ENCODE measurements at regions not wholly inside any gene's neighbourhood (a gene's known extent, or its start where the extent isn't known, plus 50 kb on each side); places are given as distances from the start of the nearest gene placed in this dataset.

DNA sequence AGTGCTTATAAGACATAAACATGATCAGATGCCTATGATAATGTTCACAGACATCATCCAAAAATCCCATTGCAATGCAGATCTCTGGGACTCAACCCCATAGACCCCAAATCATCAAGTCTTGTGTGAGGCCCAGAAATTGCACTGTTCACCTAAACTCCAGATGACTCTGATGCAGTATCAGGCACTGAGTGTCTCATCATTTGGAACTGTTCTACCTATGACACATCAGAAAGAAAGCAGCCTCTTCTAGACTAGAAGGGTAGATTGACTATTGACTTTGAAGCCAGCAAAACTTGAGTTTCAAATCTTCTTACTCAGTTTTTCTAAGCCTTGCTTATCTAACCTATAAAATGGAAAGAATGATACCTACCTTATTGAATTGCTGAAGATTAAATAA lies 58.7 kb upstream of the PAPPA start:
- Histone ChIP-seq H3K4me3 (ENCODE audit: low read depth, low read length) (no peak overlapping the region), H3K36me3 (no peaks in the 10 kb centered on the region), H3K9me3 (no peaks in the 10 kb centered on the region), H3K27me3 (no peaks in the 10 kb centered on the region), H3K4me1 (no peaks in the 10 kb centered on the region)
- no peak for DNase-seq
- TF ChIP-seq, protein P1, sequence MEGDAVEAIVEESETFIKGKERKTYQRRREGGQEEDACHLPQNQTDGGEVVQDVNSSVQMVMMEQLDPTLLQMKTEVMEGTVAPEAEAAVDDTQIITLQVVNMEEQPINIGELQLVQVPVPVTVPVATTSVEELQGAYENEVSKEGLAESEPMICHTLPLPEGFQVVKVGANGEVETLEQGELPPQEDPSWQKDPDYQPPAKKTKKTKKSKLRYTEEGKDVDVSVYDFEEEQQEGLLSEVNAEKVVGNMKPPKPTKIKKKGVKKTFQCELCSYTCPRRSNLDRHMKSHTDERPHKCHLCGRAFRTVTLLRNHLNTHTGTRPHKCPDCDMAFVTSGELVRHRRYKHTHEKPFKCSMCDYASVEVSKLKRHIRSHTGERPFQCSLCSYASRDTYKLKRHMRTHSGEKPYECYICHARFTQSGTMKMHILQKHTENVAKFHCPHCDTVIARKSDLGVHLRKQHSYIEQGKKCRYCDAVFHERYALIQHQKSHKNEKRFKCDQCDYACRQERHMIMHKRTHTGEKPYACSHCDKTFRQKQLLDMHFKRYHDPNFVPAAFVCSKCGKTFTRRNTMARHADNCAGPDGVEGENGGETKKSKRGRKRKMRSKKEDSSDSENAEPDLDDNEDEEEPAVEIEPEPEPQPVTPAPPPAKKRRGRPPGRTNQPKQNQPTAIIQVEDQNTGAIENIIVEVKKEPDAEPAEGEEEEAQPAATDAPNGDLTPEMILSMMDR (IDR thresholded peaks at IDR 0.05; ENCODE audit: low read depth, low read length), result no peak

DNA sequence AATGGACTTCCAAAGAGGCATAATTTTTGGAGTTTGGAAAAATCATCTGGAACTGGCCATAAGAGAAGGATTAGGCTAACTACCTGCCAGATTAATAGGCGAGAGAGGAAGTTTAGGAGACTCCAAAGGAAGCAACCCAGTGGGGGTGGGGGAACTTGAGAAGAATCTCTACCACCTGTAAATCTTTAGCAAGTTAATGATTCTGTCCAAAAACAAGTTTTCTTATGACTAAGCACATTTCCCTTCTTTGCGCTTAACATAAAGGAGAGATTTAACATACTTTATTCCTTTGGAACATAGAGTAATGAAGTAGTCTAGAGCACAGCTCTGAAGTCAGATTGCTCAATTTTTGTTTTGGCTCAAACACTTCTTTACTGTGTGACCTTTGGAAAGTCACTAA lies 58.2 kb upstream of the PAPPA start:
- no peak for DNase-seq
- no peak overlapping the region for H3K4me3 ChIP-seq (ENCODE audit: low read depth, low read length)
- no peaks in the 10 kb centered on the region for H3K27me3 ChIP-seq

DNA sequence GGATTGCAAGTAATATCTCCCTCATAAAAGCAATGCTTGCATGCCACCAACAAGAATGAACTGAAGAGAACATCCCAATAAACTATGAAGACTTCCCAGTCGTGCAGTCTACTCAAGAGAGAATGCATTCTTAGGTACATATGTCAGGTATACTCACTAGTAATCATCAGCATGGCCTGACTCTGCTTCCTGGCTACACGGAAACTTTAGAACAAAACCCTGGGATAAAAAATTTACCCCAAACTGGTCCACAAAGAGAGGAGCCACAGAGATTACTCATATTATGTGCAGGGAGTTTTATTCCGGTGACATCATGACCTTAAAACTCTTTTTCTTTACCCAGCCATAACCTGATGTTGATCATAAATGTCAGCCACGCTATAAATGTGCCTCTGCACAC lies 57.5 kb upstream of the PAPPA start:
- H3K27me3 ChIP-seq, result no peaks in the 10 kb centered on the region
- H3K4me1 ChIP-seq, result no peaks in the 10 kb centered on the region
- H3K4me3 ChIP-seq (ENCODE audit: low read depth, low read length), result no peak overlapping the region
- no peak for DNase-seq
- H3K9me3 ChIP-seq, result no peaks in the 10 kb centered on the region
- no peaks in the 10 kb centered on the region for H3K36me3 ChIP-seq
- TF ChIP-seq, protein P1 (IDR thresholded peaks at IDR 0.05; ENCODE audit: low read depth, low read length), result no peak

More for the DNA sequence above, 58.2 kb upstream of the PAPPA start:
- H3K9me3 ChIP-seq, result no peaks in the 10 kb centered on the region
- H3K4me1 ChIP-seq, result no peaks in the 10 kb centered on the region
- H3K36me3 ChIP-seq, result no peaks in the 10 kb centered on the region
- TF ChIP-seq, protein P1 (IDR thresholded peaks at IDR 0.05; ENCODE audit: low read depth, low read length), result no peak

DNA sequence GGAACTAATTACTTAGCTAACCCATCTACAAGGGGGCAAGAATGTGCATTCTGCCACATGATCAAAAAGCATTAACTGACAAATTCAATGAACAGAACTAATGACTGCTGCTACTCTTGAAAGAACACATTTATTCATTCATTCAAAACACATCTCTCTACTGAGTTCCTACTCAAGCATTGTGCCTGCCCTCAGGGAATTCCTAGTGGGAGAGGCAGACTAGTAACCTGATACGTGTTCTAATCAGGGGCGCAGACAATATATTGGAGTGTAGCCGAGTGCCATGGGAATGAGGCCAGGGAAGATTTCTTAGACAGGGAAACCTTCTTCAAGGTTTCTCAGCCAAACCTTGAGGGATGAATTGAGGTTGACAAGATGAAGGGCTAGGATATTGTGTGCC lies 56.7 kb upstream of the PAPPA start:
- no peak overlapping the region for H3K4me3 ChIP-seq (ENCODE audit: low read depth, low read length)
- DNase-seq, result no peak
- TF ChIP-seq, protein P1 (IDR thresholded peaks at IDR 0.05; ENCODE audit: low read depth, low read length), result no peak
- no peaks in the 10 kb centered on the region for H3K9me3 ChIP-seq
- no peaks in the 10 kb centered on the region for H3K36me3 ChIP-seq
- H3K27me3 ChIP-seq, result no peaks in the 10 kb centered on the region
- H3K4me1 ChIP-seq, result no peaks in the 10 kb centered on the region

DNA sequence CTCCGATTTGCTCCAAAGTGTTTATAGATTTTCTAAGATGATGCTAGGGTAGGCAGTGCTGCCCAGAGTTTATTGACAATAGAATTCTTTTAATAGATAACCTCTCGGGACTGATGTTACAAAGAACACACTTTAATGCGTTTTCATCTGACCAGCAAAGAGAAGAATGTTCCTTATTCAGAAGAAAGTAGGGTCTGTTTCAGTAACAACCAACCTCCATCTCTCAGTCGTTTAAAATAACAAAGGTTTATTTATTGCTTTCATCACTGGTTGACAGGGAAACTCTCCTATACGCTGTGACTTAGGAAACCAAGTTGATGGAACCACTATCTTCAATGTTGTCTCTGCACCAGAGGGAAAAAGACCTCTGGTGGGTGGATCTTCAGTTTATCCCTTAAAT lies 55.1 kb upstream of the PAPPA start:
- Histone ChIP-seq H3K27me3 (no peaks in the 10 kb centered on the region), H3K4me1 (no peaks in the 10 kb centered on the region), H3K36me3 (no peaks in the 10 kb centered on the region), H3K9me3 (no peaks in the 10 kb centered on the region), H3K4me3 (ENCODE audit: low read depth, low read length) (no peak overlapping the region)
- no peak for DNase-seq
- TF ChIP-seq, protein P1 (IDR thresholded peaks at IDR 0.05; ENCODE audit: low read depth, low read length), result no peak

DNA sequence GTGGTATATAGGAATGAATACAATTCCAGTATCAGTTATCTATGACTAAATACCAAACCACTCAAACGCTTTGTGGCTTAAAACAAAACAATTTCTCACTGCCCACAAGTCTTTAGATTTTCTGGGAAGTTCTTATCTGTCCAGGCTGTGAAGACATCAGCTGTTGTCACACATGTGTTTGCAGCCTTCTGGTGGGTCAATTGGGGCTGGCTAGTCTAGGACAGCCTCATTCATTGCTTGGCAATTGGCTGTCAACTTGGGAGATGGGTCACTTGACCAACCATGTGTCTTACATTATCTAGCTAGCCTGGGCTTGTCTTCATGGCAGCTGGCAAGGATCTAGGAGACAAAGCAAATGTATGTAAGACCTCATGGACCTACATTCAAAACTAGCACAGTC lies 53.8 kb upstream of the PAPPA start:
- TF ChIP-seq, protein P1 (IDR thresholded peaks at IDR 0.05; ENCODE audit: low read depth, low read length), result no peak
- Histone ChIP-seq H3K4me3 (ENCODE audit: low read depth, low read length) (no peak overlapping the region), H3K36me3 (no peaks in the 10 kb centered on the region), H3K9me3 (no peaks in the 10 kb centered on the region), H3K4me1 (no peaks in the 10 kb centered on the region), H3K27me3 (no peaks in the 10 kb centered on the region)
- DNase-seq, result no peak
